GM18517 (cell line): ENCODE measurements at regions not wholly inside any gene's neighbourhood (a gene's known extent, or its start where the extent isn't known, plus 50 kb on each side); places are given as distances from the start of the nearest gene placed in this dataset.

ENCODE experiments used
- ATAC-seq: cut with Tn5 transposase; IDR thresholded peaks from one replicate; pipeline ENCODE4 v1.9.1; 2021; ENCODE audit warnings: mild to moderate bottlenecking, moderate library complexity; ENCODE audit not compliant: unreplicated experiment

DNA sequence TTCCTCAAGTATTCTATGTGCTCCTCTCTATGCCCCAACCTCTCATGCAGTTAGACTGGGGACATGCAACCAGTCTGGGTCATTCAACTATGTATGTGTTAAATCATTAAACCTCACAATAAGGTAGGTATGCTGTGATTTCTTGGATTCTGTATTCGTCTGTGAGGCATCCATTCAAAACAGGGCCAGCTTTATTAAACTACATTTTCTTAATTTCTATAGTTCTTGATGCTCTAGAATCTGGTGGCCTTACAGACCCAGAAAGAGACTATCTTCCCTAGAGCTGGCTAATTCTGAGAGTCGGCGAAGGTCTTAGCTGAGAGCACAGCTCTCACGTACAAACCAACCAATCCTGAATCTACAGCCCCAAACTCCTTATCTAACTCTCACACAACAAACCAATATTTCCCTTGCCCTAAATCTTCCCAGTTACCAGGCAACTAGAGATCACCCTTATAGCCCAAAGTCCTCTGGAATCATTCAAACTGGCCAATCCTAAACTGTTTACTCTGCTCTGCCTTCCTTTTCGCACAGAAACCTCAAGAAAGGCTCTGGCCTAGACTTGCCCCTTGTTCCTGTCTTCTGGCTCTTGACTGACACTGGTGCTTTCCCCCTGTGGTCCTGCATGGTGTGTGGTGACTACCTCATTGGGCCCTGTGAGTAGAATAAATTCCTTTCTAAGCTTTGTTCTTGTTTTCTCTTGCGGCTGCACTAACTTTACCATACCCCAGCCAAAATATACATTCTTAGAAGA lies 203.5 kb upstream of the TET2 start:
- ATAC-seq, result no peak

DNA sequence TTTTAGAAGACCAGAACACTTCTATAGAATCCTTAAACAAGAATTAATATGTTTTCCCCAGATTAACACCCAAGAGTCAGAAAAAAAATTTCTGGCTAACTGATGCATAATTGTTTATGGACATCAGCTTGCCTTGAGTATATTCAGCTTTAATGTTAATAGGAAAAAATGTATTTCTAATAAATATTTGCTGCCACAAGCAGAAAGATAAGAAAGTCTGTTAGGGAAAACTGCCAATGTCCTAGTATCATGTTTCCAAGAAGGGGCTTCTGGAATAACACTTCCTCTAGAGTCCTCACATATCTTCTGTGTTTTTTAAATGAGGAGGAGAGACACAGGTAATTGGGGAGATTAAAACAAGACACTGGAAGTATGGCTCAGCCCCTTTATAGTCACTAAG lies 202.1 kb upstream of the TET2 start:
- no peak for ATAC-seq

DNA sequence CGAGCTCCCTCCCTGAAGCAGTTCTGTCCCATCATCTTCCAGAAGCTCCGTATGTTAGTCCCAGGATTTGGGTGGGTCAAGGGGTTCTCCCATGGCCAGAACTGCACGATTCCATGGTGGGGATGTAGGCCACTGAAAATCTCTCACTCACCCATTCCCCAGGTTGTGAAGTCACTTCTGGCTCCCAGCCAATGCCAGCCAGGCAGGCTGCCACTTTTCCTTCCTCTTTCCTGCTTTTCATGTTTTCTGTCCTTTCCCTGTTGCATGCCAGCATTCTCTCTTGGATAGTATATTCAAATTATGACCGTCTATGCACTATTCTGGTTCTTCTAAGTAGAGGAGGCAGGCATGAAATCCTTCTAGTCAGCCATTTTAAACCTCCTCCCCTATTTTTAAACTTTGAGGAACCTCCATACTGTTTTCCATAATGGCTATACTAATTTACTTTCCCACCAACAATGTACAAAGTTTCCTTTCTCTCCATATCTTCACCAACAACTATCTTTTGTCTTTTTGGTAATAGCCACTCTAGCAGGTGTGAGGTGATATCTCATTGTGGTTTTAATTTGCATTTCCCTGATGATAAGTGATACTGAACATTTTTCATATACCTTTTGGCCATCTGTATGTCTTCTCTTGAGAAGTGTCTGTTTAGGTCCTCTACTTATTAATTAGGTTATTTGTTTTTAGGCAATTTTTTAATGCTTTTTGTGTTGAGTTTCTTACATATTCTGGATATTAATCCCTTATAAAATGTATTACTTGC lies 182.1 kb upstream of the TET2 start:
- peak; percentile 62 for ATAC-seq

DNA sequence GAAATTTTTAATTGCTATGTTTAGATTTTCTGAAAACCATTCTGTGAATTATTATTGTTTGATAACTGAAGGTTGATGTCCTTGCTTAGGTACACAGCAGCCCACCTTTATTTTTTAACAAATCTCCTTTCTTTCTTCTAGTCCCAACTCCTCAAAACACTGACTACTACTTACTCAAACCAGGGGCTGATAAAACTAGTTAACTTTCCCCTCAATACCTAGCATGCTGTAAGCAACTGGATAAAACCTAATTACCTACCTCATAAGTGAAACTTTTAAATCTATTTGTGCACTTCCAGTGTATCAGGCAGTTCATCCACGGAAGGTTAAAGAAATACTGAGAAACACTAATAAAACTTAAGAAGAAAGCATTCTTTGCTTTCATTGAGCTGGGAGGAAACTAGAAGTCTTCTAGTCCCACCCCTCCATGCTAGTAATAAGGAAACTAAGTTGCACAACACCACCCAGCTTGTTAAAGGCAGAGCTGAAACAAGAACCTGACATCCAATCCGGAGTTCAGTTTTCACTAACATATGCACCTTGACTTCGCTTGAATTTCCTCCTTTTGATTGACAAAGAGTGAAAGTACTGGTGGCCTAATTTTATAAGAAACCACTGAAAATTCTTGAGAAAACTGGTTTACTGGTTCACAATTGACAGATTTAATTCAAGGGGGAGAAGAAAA lies 180.2 kb upstream of the TET2 start:
- peak; percentile 97 for ATAC-seq

DNA sequence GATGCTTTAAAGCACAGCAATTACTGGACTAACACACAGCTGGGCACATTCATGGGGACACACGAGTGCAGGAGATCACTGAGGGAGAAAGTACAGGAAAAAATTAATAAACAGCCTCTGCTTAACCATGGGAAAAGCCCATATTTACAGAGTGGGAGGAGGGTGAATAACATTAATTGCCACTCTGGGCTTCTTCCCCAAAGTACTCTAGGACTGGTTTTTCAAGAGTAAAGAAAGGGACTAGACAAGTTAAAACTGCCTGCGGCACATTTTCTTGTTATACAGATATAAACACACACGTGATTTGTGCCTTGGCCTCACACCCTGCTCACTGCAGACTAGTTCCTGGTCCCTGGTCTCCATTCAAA lies 179.7 kb upstream of the TET2 start:
- ATAC-seq, result peak; percentile 9

DNA sequence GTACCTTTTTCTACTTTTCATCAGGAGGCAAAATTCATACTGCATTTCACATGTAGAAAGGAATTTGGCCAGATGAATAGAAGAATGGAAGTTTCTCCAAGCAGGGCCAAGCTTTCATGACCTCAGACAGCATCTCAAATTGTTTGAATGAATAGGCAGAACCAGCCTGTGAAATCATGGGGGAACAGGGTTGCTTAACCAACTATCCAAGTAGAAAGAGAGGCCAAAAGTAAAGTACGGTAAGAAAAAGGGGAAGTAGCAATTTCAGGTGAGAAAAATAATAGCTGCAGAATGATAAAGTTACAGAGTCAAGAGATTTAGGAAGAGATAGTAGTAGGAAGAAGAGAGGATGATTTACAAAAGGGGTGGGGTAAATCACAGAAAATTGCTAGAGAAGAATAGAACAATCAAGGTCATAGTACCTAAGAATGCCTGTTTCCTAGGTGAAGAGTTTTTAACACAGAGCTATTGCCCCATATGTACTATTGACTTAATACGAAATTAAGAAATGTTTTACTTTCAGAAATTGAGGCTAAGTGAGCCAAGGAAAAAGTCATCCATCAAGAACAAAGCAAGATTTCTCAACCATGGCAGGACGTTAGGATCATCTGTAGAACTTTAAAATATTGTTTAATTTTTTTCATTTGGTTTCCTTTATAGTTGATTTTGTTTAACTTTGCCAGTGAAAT lies 177.1 kb upstream of the TET2 start:
- ATAC-seq, result no peak

DNA sequence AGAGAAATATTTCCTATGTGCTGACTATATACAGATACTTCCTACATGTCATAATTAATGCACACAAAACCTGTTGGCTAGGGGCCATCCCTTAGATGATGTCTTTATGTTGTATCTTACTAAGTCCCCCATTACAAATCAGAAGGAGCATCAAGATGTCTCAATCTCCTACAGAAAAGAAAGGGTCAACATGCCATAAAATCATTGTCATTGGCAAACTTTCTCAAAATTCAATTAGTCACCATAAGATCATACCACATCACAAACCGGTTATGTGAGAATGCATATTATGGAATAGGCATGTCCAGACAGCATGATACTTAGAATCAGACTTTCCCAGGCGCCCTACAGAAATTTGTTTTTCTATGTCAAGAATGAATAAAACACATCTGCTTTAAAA lies 175.2 kb upstream of the TET2 start:
- ATAC-seq, result no peak

DNA sequence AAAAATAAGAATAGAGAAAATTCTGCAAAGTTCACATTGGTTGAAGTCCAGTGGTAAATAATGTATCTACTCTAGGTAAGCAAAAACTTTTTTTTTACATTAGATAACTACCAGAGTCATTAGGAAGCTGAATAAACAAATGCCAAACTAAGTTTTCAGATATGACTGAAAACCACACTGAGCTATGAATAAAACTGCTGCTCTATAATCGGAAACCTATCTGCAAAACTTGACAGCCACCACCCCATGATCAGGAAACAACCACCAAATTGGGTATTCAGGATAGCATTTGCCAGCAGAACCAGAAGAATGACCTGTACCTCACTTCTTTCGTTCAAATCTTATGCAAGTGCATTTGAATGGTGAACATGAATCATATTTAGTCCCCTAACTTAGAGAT lies 173.0 kb upstream of the TET2 start:
- peak; percentile 56 for ATAC-seq

DNA sequence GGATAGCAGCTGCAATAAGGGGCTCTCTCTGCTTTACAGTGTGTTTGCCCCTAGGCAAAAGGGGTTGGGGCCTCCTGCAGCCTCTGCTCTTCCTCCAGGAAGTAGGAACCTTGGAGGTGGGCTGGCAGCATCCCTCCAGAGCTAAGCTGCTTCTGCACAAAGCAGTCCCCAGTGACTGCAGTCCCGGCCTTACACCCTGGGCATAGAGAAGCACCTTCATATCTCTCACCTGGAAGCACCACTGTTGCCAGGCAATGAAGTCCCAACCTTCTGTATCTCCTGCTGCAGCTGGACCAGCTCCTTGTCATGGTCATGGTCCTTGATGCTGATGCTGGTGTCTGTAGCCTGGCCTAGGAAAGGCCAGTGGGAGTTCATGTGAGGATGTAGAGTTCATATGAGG lies 171.1 kb upstream of the TET2 start:
- no peak for ATAC-seq

DNA sequence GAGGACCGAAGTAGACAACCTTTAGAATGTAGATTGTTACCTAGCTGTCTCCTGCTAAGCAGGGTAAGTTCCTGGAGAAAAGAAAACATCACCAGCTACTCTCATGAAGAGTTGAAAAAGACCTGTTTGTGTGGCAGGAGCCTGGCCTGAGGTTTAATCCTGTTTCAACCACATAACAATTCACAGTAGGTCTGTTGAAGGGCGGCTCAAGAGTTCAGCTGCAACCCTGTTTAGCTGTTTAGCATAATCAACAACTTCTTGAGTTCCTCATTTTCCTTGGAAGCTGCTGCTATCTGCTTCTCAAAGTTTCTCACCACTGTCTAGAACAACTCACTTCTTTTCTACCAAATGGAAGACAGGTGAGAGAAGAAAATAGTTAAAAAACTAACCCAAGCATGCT lies 170.4 kb upstream of the TET2 start:
- no peak for ATAC-seq

DNA sequence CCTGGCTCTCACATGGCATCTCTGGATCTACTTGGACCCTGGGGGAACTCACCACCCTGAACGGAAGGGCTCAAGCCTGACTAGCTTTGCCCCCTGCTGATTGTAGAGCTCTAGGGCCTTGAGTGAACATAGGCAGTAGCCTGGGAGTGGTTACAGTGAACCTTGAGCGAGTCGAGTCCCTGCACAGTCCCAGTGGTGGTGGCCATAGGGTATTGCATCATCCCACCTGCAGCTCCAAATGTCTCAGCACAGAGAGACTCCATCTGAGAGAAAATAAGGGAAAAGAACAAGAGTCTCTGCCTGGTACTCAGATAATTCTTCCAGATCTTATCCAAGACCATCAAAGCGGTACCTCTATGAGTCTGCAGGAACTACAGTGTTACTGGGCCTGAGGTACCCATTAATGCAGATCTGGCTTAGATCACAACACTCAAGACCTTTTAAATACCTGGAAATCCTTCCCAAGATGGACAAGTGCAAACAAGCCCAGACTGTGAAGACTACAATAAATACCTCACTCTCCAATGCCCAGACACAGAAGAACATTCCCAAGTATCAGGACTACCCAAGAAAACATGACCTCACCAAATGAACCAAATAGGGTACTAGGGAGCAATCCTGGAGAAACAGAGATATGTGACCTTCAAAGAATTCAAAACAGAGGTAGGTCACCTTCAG lies 167.5 kb upstream of the TET2 start:
- no peak for ATAC-seq

DNA sequence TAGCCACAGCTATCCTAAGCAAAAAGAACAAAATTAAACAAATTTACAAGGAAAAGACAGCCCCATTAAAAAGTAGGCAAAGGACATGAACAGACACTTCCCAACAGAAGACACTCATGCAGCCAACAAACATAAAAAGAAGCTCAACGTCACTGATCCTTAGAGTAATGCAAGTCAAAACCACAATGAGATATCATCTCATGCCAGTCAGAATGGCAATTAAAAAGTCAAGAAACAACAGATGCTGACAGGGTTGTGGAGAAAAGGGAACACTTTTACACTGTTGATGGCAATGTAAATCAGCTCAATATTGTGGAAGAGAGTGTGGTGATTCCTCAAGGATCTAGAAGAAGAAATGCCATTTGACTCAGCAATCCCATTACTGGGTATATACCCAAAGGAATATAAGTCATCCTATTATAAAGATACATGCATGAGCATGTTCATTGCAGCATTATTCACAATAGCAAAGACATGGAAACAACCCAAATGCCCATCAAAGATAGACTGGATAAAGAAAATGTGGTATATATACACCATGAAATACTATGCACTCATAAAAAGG lies 163.0 kb upstream of the TET2 start:
- ATAC-seq, result no peak

DNA sequence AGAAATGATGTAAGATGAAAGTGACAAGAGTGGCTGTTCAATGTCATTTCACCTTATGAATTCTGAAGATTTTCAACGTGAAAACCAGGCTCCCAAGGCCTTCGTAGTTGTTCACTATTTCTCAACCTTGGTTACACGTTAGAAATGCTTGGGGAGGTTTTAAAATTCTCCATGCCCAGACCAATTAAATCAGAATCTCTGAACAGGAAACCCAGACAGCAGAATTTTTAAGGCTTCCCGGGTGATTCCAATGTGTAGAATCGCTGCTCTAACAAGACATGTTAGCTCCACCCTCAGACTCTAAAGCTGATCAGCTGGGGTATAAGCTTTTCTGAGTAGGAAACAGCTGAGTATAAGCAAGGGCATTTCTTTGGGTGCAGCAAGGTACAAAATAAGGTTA lies 160.4 kb upstream of the TET2 start:
- ATAC-seq, result no peak

DNA sequence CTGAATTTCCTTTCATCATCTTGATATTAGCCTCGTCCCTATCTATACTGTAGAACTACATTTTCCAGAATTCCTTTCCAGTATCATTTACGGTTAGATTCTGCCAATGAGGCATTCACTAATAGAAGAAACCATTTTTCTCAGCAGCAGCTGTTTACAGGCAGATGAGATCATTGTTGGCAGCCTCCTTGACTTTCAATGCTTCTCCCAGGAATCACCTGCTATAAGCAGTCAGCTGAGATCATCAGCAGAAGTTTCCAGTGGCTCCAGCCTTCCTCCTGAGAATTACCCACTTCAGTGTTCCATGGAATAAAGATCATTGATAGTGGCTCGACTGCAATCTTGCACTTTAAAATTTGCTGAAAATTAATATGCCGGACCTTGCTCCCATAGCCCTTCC lies 157.3 kb upstream of the TET2 start:
- no peak for ATAC-seq

DNA sequence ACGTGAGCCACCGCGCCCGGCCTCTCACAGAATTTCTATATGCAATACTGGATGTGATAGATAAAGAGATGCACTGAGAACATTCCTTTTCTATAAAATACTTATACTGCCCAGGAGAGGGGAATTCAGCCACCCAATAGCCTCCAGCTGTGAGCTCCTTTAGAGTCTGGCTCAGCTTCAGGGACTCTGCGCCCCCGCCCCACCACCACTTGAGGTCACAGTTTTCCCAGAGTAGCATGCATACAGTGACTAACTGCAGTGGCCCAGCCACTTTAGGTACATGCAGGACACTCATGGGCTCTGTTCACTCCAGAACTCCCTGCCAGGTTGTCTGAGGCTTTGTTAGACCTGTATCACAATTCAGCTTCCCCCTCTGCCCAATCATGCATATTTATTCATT lies 144.4 kb upstream of the TET2 start:
- ATAC-seq, result no peak

DNA sequence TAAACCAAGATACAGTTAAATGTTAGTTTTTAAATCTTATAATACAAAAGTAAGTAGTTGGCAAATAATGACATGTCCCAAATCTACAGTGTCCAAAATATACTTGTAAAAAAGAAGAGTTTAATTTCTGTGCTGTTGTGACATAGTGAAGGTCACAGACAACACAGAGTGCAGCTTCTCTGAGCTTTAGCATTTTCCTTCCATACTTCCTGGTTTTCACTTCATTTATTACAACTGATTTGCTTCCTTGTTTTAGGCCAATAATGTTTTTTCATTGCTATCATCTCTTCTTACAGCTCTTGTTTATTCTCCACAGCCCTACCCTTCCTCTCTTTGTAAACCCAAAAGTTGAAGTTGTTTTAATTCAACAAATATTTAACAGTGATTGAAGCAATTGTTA lies 132.4 kb upstream of the TET2 start:
- no peak for ATAC-seq

DNA sequence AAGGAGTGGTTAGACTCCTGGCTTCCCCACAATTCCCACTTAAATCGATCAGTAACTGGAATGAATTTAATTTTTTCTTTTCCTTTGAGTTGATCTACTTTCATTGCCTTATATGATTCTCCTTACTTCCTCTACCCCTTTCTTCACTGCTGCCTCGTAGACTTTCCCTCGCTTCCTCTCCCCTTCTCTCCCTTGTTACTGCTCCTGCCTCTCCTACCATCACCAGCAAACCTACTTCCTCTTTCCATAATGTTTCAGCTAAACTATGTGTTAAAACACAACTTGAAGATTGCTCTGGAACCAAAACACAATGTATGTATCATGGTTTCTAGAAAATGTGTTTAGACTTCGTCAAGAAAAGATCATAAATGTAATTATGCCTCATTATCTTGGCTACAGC lies 132.0 kb upstream of the TET2 start:
- no peak for ATAC-seq

DNA sequence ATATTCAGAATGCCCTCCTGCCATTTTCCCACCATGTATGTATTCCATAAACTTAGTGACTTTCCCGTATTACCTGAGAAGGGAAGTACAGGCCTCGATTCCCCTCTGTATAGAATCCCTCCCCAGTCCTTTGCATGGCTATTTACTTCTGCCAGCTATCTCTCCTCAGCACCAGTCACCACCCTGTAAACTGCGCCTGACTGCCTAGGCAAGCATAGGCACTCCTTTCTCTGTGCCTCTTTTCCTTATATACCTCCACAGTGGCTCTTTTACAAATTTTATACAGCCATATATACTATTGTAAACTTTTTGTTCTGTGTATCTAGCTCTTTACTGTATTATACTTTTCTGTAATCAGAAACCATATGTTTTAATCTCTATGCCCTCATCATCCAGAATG lies 130.9 kb upstream of the TET2 start:
- ATAC-seq, result no peak

DNA sequence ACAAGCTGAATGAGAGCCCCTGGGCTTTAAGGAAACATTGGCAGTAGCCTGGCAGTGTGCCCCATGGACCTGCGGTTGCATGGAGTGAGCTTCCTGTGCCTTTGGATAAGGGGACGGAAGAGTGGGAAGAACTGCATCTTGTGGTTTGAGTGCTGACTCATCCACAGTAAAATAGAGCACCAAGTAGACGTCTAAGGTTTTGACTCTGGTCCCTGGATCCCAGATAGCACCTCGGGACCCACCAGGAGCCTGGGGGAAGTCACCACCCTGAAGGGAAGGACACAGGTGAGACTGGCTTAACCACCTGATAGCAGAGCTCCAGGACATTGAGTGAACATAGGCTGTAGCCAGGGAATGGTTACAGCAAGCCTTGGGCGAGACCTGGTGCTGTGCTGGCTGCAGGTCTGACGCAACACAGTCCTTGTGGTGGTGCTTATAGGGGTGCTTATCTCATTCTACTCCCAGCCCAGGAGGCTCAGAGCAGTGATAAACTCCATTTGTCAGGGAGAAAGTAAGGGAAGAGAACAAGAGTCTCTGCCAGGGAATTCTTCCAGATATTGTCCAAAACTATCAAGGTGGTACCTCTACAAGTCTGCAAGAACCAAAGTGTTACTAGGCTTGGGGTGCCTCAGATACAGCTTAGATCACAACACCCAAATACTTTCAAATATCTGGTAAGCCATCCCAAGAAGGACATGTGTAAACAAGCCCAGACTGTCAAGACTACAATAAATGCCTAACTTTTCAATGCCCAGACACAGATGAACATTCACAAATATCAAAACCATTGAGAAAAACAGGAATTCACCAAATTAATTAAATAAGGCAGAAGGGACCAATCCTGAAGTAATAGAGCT lies 123.6 kb upstream of the TET2 start:
- no peak for ATAC-seq

DNA sequence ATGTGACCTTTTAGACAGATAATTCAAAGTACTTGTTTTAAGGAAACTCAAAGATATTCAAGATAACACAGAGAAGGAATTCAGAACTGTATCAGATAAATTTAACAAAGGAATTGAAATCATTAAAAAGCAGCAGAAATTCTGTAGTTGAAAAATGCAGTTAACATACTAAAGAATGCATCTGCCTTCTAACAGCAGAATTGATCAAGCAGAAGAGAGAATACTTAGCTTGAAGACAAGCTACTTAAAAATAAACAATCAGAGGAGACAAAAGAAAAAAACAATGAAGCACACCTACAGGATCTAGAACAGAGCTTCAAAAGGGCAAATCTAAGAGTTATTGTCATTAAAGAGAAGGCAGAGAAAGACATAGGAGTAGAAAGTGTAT lies 123.0 kb upstream of the TET2 start:
- no peak for ATAC-seq
